ENCODE measurements at regions not wholly inside any gene's neighbourhood (a gene's known extent, or its start where the extent isn't known, plus 50 kb on each side); places are given as distances from the start of the nearest gene placed in this dataset.

DNA sequence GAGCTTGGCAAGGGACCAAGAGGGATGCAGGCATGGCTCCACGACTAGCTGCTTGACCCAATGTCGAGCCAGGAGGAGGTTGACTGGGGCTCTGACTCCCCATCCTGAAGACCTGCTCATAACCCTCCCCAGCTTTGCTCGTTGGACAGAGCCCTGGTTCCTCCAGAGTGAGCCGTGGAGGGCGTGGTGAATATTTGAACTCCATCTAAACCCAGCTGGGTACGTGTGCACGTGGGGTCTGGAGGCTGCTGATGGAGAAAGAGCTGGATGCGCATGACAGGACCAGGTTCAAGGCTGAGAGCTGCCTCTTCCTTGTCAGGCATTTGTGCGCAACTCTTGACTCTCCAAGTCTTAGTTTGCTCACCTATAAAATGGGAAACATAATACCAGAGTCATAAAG, 282.8 kb downstream of the TLE3 start:
- DNase-seq (ENCODE audit: low read depth in 3 of 3), result no peak

DNA sequence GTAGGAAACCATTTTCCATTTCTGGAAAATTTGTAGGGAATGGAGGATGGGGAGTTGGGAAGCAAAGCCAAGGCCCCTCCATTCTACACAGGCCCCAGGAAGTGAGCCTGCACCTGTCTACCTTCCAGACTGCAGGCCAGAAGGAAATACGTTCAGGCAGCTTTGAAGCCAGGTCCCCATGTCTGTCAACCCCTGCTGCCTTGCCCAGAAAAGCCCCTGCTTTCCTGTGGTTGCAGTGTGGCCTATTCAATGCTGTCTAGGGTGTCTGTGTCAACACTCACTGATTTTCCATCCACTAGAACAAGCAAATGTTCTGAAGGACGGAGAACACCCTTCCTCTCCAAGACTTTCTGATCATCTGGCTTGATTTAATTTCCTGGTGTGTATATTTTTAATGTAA, 281.9 kb downstream of the TLE3 start:
- no peak for DNase-seq (ENCODE audit: low read depth in 3 of 3)

- DNase-seq (ENCODE audit: low read depth in 3 of 3), result no peak
Observed at GRCh38 chr15:69816522-69816921, 281.2 kb downstream of the TLE3 start.

DNA sequence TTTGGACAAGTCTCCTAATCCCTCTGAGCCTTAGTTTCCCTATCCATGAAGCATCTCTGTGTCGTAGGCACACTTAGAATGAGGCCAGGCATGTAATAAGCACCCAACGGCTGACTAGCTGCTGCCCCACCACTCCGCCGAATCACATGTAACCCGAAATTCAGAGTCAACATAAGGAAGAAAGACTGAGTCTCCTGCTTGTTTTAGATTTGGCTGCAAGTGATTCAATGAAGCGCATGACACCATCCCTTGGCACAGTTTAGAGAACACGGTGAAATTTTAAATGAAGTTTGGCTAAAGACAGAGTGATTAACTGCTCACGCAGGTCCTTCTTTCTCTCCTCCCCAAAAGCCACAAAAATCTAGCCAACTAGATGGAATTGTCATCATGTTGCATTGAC, 279.2 kb downstream of the TLE3 start:
- no peak for DNase-seq (ENCODE audit: low read depth in 3 of 3)

DNA sequence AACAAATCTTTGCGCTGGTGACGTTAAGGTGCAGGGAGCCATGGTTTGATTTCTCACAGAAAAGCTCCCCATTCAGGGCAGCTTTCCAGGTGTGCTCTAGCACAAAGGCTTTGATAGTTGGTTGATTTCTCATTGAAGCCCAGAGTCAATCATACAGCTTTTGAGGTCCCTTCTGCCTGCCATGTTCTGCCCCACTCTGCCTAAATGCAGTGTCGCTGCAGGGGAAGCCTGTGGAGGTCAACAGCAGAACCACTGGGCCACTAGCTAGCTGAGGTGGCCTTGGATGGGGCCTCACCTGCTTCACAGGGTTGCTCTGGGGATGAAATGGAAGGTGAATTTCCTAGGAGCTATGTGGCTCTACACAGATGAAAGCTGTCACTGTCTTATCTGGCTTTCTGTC, 278.3 kb downstream of the TLE3 start:
- no peak for DNase-seq (ENCODE audit: low read depth in 3 of 3)

DNA sequence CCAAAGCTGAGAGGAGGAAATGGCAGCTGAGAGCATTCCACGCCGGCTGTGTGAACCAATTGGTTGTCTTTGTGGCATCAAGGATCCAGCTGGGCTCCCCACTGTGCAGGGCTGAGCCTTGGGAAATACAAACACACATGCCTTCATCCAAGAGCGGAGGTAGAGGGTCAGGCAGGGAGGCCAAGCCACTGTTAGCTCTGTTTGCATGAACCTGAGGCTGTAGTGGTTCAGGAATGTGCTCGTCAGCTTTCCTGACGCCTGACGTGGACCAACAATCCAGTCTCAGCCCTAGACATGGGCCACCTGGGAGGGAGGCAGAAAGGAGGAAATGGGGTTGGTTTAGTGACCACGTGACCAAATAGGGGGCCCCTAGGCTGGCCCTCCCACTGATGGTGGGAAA, 276.9 kb downstream of the TLE3 start:
- no peak for DNase-seq (ENCODE audit: low read depth in 3 of 3)

- no peak for DNase-seq (ENCODE audit: low read depth in 3 of 3)
Observed at GRCh38 chr15:69823223-69823907, 274.4 kb downstream of the TLE3 start.

- no peak for DNase-seq (ENCODE audit: low read depth in 3 of 3)
Observed at GRCh38 chr15:69824075-69824876, 273.4 kb downstream of the TLE3 start.

GRCh38 chr15:69824877-69825406, 272.8 kb downstream of the TLE3 start:
- DNase-seq (ENCODE audit: low read depth in 3 of 3), result no peak

GRCh38 chr15:69825941-69826818, 271.5 kb downstream of the TLE3 start:
- DNase-seq (ENCODE audit: low read depth in 3 of 3), result no peak

DNA sequence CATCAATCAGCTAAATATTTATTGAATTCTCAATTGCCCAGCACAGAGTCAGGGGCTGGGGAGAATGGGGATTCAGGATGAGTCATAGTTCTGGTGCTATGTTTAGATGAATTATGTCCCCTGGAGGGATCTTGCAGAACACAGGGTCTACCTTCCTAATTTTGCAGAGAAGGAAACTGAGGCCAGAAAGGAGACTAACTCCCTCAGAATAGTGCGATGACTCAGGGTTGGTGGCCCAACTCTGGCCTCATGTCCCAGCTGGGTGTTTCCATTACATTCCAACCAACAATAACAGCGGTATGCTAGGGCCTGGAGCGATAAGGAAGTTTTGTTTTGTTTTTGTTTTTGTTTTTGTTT, 270.9 kb downstream of the TLE3 start:
- no peak for DNase-seq (ENCODE audit: low read depth in 3 of 3)

- no peak for DNase-seq (ENCODE audit: low read depth in 3 of 3)
Observed at GRCh38 chr15:69827751-69828150, 270.0 kb downstream of the TLE3 start.

- DNase-seq (ENCODE audit: low read depth in 3 of 3), result no peak
Observed at GRCh38 chr15:69828181-69828828, 269.4 kb downstream of the TLE3 start.

- no peak for DNase-seq (ENCODE audit: low read depth in 3 of 3)
Observed at GRCh38 chr15:69829974-69830373, 267.7 kb downstream of the TLE3 start.

GRCh38 chr15:69830430-69830829, 267.3 kb downstream of the TLE3 start:
- DNase-seq (ENCODE audit: low read depth in 3 of 3), result no peak

- no peak for DNase-seq (ENCODE audit: low read depth in 3 of 3)
Observed at GRCh38 chr15:69830876-69831275, 266.8 kb downstream of the TLE3 start.

- no peak for DNase-seq (ENCODE audit: low read depth in 3 of 3)
Observed at GRCh38 chr15:69834267-69834666, 263.4 kb downstream of the TLE3 start.

DNA sequence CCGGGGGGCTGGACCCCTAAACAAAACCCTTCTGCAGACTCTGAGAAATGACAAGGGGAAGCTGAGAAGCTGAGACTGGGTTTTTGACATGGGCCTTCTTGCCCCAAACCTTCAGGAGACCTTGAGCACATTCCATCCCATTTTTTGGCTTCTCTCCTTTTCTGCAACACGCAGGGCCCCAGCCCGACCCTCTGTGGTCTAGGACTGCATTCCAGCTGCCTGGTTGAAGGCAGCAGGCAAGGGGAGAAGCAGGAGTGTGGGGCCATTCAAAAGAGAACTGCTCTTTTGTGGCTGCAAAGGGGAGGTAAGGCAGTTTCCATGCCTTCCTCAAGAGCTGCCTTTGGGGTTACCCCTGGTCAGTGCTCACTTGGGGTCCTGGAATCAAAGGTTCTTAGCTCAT, 263.0 kb downstream of the TLE3 start:
- DNase-seq (ENCODE audit: low read depth in 3 of 3), result no peak

GRCh38 chr15:69836048-69836447, 261.7 kb downstream of the TLE3 start:
- DNase-seq (ENCODE audit: low read depth in 3 of 3), result no peak

DNA sequence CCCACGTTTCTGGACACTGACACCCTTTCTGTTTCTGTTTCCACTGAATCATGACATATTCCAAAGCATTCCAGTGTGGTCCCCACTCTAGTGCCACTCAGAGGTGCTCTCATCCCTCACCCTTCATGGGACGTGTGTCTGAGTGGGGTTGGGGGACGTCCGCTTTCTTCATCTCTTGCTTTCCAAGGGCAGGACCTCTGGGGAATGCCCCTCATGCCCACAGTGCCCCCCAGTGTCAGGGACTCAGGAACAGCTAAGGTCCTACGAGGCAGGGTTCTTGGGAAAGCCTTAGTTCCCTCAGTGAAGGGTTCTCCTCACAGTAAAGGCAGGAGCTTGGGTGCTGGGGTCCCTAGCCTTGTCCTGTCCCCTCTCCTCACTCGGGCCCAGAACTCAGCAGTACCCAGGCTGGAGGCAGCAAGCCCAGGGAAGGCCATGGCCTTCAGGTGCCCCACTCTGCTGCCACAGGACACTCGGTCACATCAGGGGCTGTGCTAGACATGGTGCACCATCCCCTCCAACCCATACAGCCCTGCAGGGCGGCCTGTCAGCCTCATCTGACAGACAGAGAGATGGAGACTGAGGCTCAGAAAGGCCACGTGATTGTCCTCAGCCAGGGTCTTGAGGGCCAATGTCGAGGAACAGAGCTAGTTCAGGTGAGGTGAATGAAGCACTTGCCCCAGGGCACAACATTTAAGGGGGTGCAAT, 261.0 kb downstream of the TLE3 start:
- no peak for DNase-seq (ENCODE audit: low read depth in 3 of 3)

GRCh38 chr15:69838338-69838737, 259.4 kb downstream of the TLE3 start:
- DNase-seq (ENCODE audit: low read depth in 3 of 3), result no peak
